ENCODE measurements at regions not wholly inside any gene's neighbourhood (a gene's known extent, or its start where the extent isn't known, plus 50 kb on each side); places are given as distances from the start of the nearest gene placed in this dataset.

GRCh38 chr11:80520507-80520887 lies 1079.7 kb upstream of the TENM4 start:
- no peak for DNase-seq (ENCODE audit: low read depth)

- DNase-seq (ENCODE audit: low read depth) = no peak
Observed at GRCh38 chr11:80519596-80520506, 1079.0 kb upstream of the TENM4 start.

- no peak for DNase-seq (ENCODE audit: low read depth)
Observed at GRCh38 chr11:80517701-80518100, 1076.9 kb upstream of the TENM4 start.

GRCh38 chr11:80515097-80515496 lies 1074.3 kb upstream of the TENM4 start:
- DNase-seq (ENCODE audit: low read depth) = no peak

GRCh38 chr11:80512491-80512890 lies 1071.7 kb upstream of the TENM4 start:
- DNase-seq (ENCODE audit: low read depth) = no peak

- no peak for DNase-seq (ENCODE audit: low read depth)
Observed at GRCh38 chr11:80505771-80506170, 1064.9 kb upstream of the TENM4 start.

GRCh38 chr11:80503990-80504389 lies 1063.2 kb upstream of the TENM4 start:
- no peak for DNase-seq (ENCODE audit: low read depth)

- no peak for DNase-seq (ENCODE audit: low read depth)
Observed at GRCh38 chr11:80502511-80502910, 1061.7 kb upstream of the TENM4 start.

GRCh38 chr11:80495116-80495515 lies 1054.3 kb upstream of the TENM4 start:
- no peak for DNase-seq (ENCODE audit: low read depth)

- DNase-seq (ENCODE audit: low read depth) = no peak
Observed at GRCh38 chr11:80487952-80488351, 1047.1 kb upstream of the TENM4 start.

GRCh38 chr11:80486678-80487077 lies 1045.8 kb upstream of the TENM4 start:
- DNase-seq (ENCODE audit: low read depth) = no peak

- no peak for DNase-seq (ENCODE audit: low read depth)
Observed at GRCh38 chr11:80477178-80477577, 1036.3 kb upstream of the TENM4 start.

GRCh38 chr11:80473562-80473961 lies 1032.7 kb upstream of the TENM4 start:
- no peak for DNase-seq (ENCODE audit: low read depth)

- no peak for DNase-seq (ENCODE audit: low read depth)
Observed at GRCh38 chr11:80469871-80470270, 1029.0 kb upstream of the TENM4 start.

GRCh38 chr11:80466570-80466969 lies 1025.7 kb upstream of the TENM4 start:
- DNase-seq (ENCODE audit: low read depth) = no peak

GRCh38 chr11:80462211-80462610 lies 1021.4 kb upstream of the TENM4 start:
- DNase-seq (ENCODE audit: low read depth) = no peak

- no peak for DNase-seq (ENCODE audit: low read depth)
Observed at GRCh38 chr11:80458376-80458775, 1017.5 kb upstream of the TENM4 start.

- no peak for DNase-seq (ENCODE audit: low read depth)
Observed at GRCh38 chr11:80457823-80458222, 1017.0 kb upstream of the TENM4 start.

- no peak for DNase-seq (ENCODE audit: low read depth)
Observed at GRCh38 chr11:80455818-80456217, 1015.0 kb upstream of the TENM4 start.

GRCh38 chr11:80451105-80451504 lies 1010.3 kb upstream of the TENM4 start:
- no peak for DNase-seq (ENCODE audit: low read depth)

GRCh38 chr11:80448709-80449108 lies 1007.9 kb upstream of the TENM4 start:
- no peak for DNase-seq (ENCODE audit: low read depth)

- no peak for DNase-seq (ENCODE audit: low read depth)
Observed at GRCh38 chr11:80443177-80443576, 1002.3 kb upstream of the TENM4 start.

GRCh38 chr11:80441821-80442220 lies 1001.0 kb upstream of the TENM4 start:
- no peak for DNase-seq (ENCODE audit: low read depth)

GRCh38 chr11:80440835-80441234 lies 1000.0 kb upstream of the TENM4 start:
- no peak for DNase-seq (ENCODE audit: low read depth)
